Stimulated activated CD8-positive, alpha-beta memory T cell treated with anti-CD3 and anti-CD28 coated beads, Interleukin-2, amount 100 ng/mL, for 1 hour (primary cell): ENCODE measurements at regions not wholly inside any gene's neighbourhood (a gene's known extent, or its start where the extent isn't known, plus 50 kb on each side); places are given as distances from the start of the nearest gene placed in this dataset.
"Not testable (repeated sequence)": the region's sequence is repeated elsewhere in the genome, so short reads cannot be mapped to it uniquely, and the experiment has no call there.

ENCODE experiments used
- DNase-seq, 2 donors: peaks; one replicate each; pipeline ENCODE4 v3.0.0-alpha.2; 2020; ENCODE audit warnings: low read depth in 2 of 2

- no peak for DNase-seq
Observed at GRCh38 chr5:17828681-17829080, 194.4 kb downstream of the TAF11L14 start.

GRCh38 chr5:17829456-17829855 lies 195.2 kb downstream of the TAF11L14 start:
- no peak for DNase-seq

GRCh38 chr5:17831279-17831678 lies 197.0 kb downstream of the TAF11L14 start:
- DNase-seq: no peak

- DNase-seq: no peak
Observed at GRCh38 chr5:17832949-17833745, 198.9 kb downstream of the TAF11L14 start.

- no peak for DNase-seq
Observed at GRCh38 chr5:17837757-17838156, 203.5 kb downstream of the TAF11L14 start.

GRCh38 chr5:17838469-17838868 lies 204.2 kb downstream of the TAF11L14 start:
- no peak for DNase-seq

GRCh38 chr5:17839848-17840247 lies 205.6 kb downstream of the TAF11L14 start:
- DNase-seq: no peak

- no peak for DNase-seq
Observed at GRCh38 chr5:17846496-17846895, 212.2 kb downstream of the TAF11L14 start.

- DNase-seq: no peak
Observed at GRCh38 chr5:17847286-17847685, 213.0 kb downstream of the TAF11L14 start.

- no peak for DNase-seq
Observed at GRCh38 chr5:17852111-17852510, 217.9 kb downstream of the TAF11L14 start.

- no peak for DNase-seq
Observed at GRCh38 chr5:17852740-17853139, 218.5 kb downstream of the TAF11L14 start.

GRCh38 chr5:17854901-17855300 lies 220.6 kb downstream of the TAF11L14 start:
- DNase-seq: no peak

- DNase-seq: no peak
Observed at GRCh38 chr5:17860660-17861315, 226.5 kb downstream of the TAF11L14 start.

GRCh38 chr5:17864903-17865302 lies 230.6 kb downstream of the TAF11L14 start:
- not testable (repeated sequence) for DNase-seq

GRCh38 chr5:17865966-17866365 lies 231.7 kb downstream of the TAF11L14 start:
- not testable (repeated sequence) for DNase-seq

GRCh38 chr5:17872204-17872603 lies 237.9 kb downstream of the TAF11L14 start:
- no peak for DNase-seq

GRCh38 chr5:17878541-17878940 lies 244.3 kb downstream of the TAF11L14 start:
- DNase-seq: no peak

- DNase-seq: no peak
Observed at GRCh38 chr5:17879276-17879675, 245.0 kb downstream of the TAF11L14 start.

GRCh38 chr5:17880869-17881268 lies 246.6 kb downstream of the TAF11L14 start:
- no peak for DNase-seq

GRCh38 chr5:17882760-17883488 lies 248.7 kb downstream of the TAF11L14 start:
- no peak for DNase-seq

GRCh38 chr5:17888155-17888554 lies 253.9 kb downstream of the TAF11L14 start:
- DNase-seq: no peak

- DNase-seq: no peak
Observed at GRCh38 chr5:17890501-17890900, 256.2 kb downstream of the TAF11L14 start.

GRCh38 chr5:17891881-17892280 lies 257.6 kb downstream of the TAF11L14 start:
- DNase-seq: no peak
